NCI-H2227 treated with DMSO at 0.1 percent for 48 hours (cell line): ENCODE measurements at regions not wholly inside any gene's neighbourhood (a gene's known extent, or its start where the extent isn't known, plus 50 kb on each side); places are given as distances from the start of the nearest gene placed in this dataset.

Experiments used
- DNase-seq: peaks from one replicate; lab custom pipeline; 2025; lab: John Stamatoyannopoulos, UW

- DNase-seq = no peak
Measured at GRCh38 chr9:7298123-7298522, 501.5 kb downstream of the DMAC1 start.

- no peak for DNase-seq
Measured at GRCh38 chr9:7297521-7297920, 502.1 kb downstream of the DMAC1 start.

GRCh38 chr9:7293091-7293490 is 506.5 kb downstream of the DMAC1 start:
- DNase-seq = no peak

- no peak for DNase-seq
Measured at GRCh38 chr9:7289773-7290172, 509.8 kb downstream of the DMAC1 start.

GRCh38 chr9:7287986-7288385 is 511.6 kb downstream of the DMAC1 start:
- no peak for DNase-seq

GRCh38 chr9:7287065-7287464 is 512.5 kb downstream of the DMAC1 start:
- no peak for DNase-seq

- no peak for DNase-seq
Measured at GRCh38 chr9:7286101-7286500, 513.5 kb downstream of the DMAC1 start.

GRCh38 chr9:7285199-7285598 is 514.4 kb downstream of the DMAC1 start:
- no peak for DNase-seq

- DNase-seq = no peak
Measured at GRCh38 chr9:7284517-7284916, 515.1 kb downstream of the DMAC1 start.

- DNase-seq = no peak
Measured at GRCh38 chr9:7284117-7284516, 515.5 kb downstream of the DMAC1 start.

GRCh38 chr9:7273575-7273974 is 515.8 kb downstream of the KDM4C start:
- no peak for DNase-seq

- DNase-seq = peak; percentile 50
Measured at GRCh38 chr9:7266911-7267595, 509.3 kb downstream of the KDM4C start.

GRCh38 chr9:7265181-7265580 is 507.4 kb downstream of the KDM4C start:
- DNase-seq = no peak

- no peak for DNase-seq
Measured at GRCh38 chr9:7259544-7260241, 501.9 kb downstream of the KDM4C start.

GRCh38 chr9:7258688-7259396 is 501.1 kb downstream of the KDM4C start:
- no peak for DNase-seq

- DNase-seq = no peak
Measured at GRCh38 chr9:7246917-7247522, 489.2 kb downstream of the KDM4C start.

- no peak for DNase-seq
Measured at GRCh38 chr9:7245976-7246580, 488.3 kb downstream of the KDM4C start.

- DNase-seq = no peak
Measured at GRCh38 chr9:7243838-7244237, 486.1 kb downstream of the KDM4C start.

GRCh38 chr9:7242126-7242525 is 484.4 kb downstream of the KDM4C start:
- no peak for DNase-seq

GRCh38 chr9:7241694-7242093 is 483.9 kb downstream of the KDM4C start:
- no peak for DNase-seq

GRCh38 chr9:7240569-7241311 is 483.0 kb downstream of the KDM4C start:
- DNase-seq = no peak

GRCh38 chr9:7239708-7240107 is 481.9 kb downstream of the KDM4C start:
- no peak for DNase-seq
